H1 (cell line): ENCODE measurements at regions not wholly inside any gene's neighbourhood (a gene's known extent, or its start where the extent isn't known, plus 50 kb on each side); places are given as distances from the start of the nearest gene placed in this dataset.

Experiments
- CTCF ChIA-PET: fragments of 300-600 bp; sonication (Branson Sonifier 250); formaldehyde crosslinking; loops from one replicate; lab custom pipeline; 2021; ENCODE audit not compliant: partially characterized antibody; lab: Charles Lee
- POLR2A ChIA-PET: fragments of 300-600 bp; sonication (Branson Sonifier 250); formaldehyde crosslinking; loops from one replicate; lab custom pipeline; 2021; ENCODE audit warnings: inconsistent platforms; ENCODE audit not compliant: partially characterized antibody; lab: Charles Lee
- DNase-seq, 2 experiments: peaks; one replicate each; pipeline versions ENCODE4 v3.0.0 to v3.0.0-alpha.2; 2010 to 2022; ENCODE audit warnings: low spot score in 2 of 2, low read depth in 1 of 2, mixed read lengths in 1 of 2
- FAIRE-seq: peaks from 2 replicates; lab custom pipeline; 2011; peaks lifted over from hg19 to GRCh38; lab: Jason Lieb, UNC
- H2AFZ ChIP-seq: 2 replicates; pipeline ENCODE4 v1.8.1; 2012; ENCODE audit warnings: low read length, inconsistent platforms
- H2AK5ac ChIP-seq: 2 replicates; pipeline ENCODE4 v1.6.1; 2013; ENCODE audit warnings: low read depth, low read length
- H2BK120ac ChIP-seq: replicated peaks from 2 replicates; pipeline ENCODE3; 2013; ENCODE audit warnings: low read depth, low read length, inconsistent platforms
- H2BK12ac ChIP-seq: 2 replicates; pipeline ENCODE4 v1.6.1; 2013; ENCODE audit warnings: low read depth, low read length
- H2BK15ac ChIP-seq: 2 replicates; pipeline ENCODE4 v1.6.1; 2013; ENCODE audit warnings: low read length
- H2BK20ac ChIP-seq: 2 replicates; pipeline ENCODE4 v1.6.1; 2013; ENCODE audit warnings: low read length
- H2BK5ac ChIP-seq: 2 replicates; pipeline ENCODE4 v1.6.1; 2013; ENCODE audit warnings: low read depth, low read length
- H3K14ac ChIP-seq: 2 replicates; pipeline ENCODE4 v1.6.1; 2013; ENCODE audit warnings: inconsistent platforms; ENCODE audit not compliant: insufficient read length
- H3K18ac ChIP-seq: 2 replicates; pipeline ENCODE4 v1.6.1; 2013; ENCODE audit warnings: low read length; ENCODE audit errors: extremely low read depth
- H3K23ac ChIP-seq: 2 replicates; pipeline ENCODE4 v1.6.1; 2013; ENCODE audit warnings: inconsistent platforms; ENCODE audit not compliant: insufficient read length
- H3K23me2 ChIP-seq: 2 replicates; pipeline ENCODE4 v1.6.1; 2013; ENCODE audit warnings: low read depth, low read length
- H3K27ac ChIP-seq: 2 replicates; pipeline ENCODE4 v1.6.1; 2011; ENCODE audit warnings: low read depth, low read length, inconsistent platforms
- H3K27me3 ChIP-seq, 4 experiments: replicated peaks in 1 of 4; 1 replicate in 1 of 4; 2 replicates in 3 of 4; pipeline versions ENCODE4 v1.6.1 to v1.8.1; 2011 to 2013; ENCODE audit warnings: low read length in 3 of 4, mild to moderate bottlenecking in 3 of 4, inconsistent platforms in 2 of 4, mixed read lengths in 2 of 4, moderate library complexity in 1 of 4; ENCODE audit not compliant: control insufficient read depth in 3 of 4, insufficient read depth in 3 of 4; ENCODE audit errors: extremely low read depth in 1 of 4
- H3K36me3 ChIP-seq, 4 experiments: 2 replicates each; pipeline versions ENCODE4 v1.6.1 to v1.8.1; 2011 to 2013; ENCODE audit warnings: mild to moderate bottlenecking in 4 of 4, low read length in 3 of 4, moderate library complexity in 2 of 4, control low read depth in 1 of 4, inconsistent platforms in 1 of 4; ENCODE audit not compliant: insufficient read depth in 4 of 4, control insufficient read depth in 2 of 4
- H3K4ac ChIP-seq: replicated peaks from 2 replicates; pipeline ENCODE3; 2013; ENCODE audit warnings: low read length, low read depth, mixed read lengths, inconsistent platforms; ENCODE audit not compliant: insufficient read length
- H3K4me1 ChIP-seq, 4 experiments: replicated peaks in 1 of 4; 1 replicate in 1 of 4; 2 replicates in 3 of 4; pipeline versions ENCODE4 v1.6.1 to v1.8.1; 2011 to 2013; ENCODE audit warnings: low read length in 3 of 4, inconsistent platforms in 2 of 4, mixed read lengths in 1 of 4; ENCODE audit not compliant: insufficient read depth in 4 of 4, control insufficient read depth in 3 of 4
- H3K4me2 ChIP-seq, 2 experiments: 2 replicates each; pipeline versions ENCODE4 v1.6.1 to v1.8.1; 2011 to 2013; ENCODE audit warnings: low read depth in 2 of 2, low read length in 2 of 2, control low read depth in 1 of 2, inconsistent platforms in 1 of 2, mild to moderate bottlenecking in 1 of 2; ENCODE audit not compliant: insufficient read depth in 1 of 2
- H3K4me3 ChIP-seq, 4 experiments: fragments of 200-600, 300-600 bp in 1 of 4; sonication (generic), shearing (Covaris generic), sonication (Bioruptor Twin) in 1 of 4; 2 replicates each; pipeline versions ENCODE4 v1.5.1 to v1.8.1; 2011 to 2016; ENCODE audit warnings: low read length in 4 of 4, low read depth in 3 of 4, control low read depth in 2 of 4, inconsistent platforms in 2 of 4, mild to moderate bottlenecking in 2 of 4, mixed read lengths in 1 of 4, moderate library complexity in 1 of 4; ENCODE audit not compliant: insufficient read depth in 2 of 4; ENCODE audit errors: extremely low read depth in 1 of 4
- H3K56ac ChIP-seq: replicated peaks from 2 replicates; pipeline ENCODE3; 2013; ENCODE audit warnings: low read depth, mild to moderate bottlenecking, mixed read lengths, low read length, inconsistent platforms; ENCODE audit not compliant: insufficient read length
- H3K79me1 ChIP-seq: 2 replicates; pipeline ENCODE4 v1.6.1; 2013; ENCODE audit warnings: low read depth, low read length, control low read depth
- H3K79me2 ChIP-seq, 2 experiments: 2 replicates each; pipeline versions ENCODE4 v1.6.1 to v1.8.1; 2012 to 2013; ENCODE audit warnings: low read length in 2 of 2, mild to moderate bottlenecking in 2 of 2, inconsistent platforms in 1 of 2; ENCODE audit not compliant: insufficient read depth in 2 of 2, control insufficient read depth in 1 of 2
- H3K9ac ChIP-seq, 4 experiments: replicated peaks in 1 of 4; 1 replicate in 1 of 4; 2 replicates in 3 of 4; pipeline versions ENCODE4 v1.6.1 to v1.8.1; 2011 to 2013; ENCODE audit warnings: low read depth in 3 of 4, low read length in 3 of 4, control low read depth in 2 of 4, mild to moderate bottlenecking in 2 of 4, moderate library complexity in 2 of 4, inconsistent platforms in 1 of 4; ENCODE audit errors: extremely low read depth in 1 of 4
- H3K9me3 ChIP-seq, 2 experiments: 2 replicates each; pipeline versions ENCODE4 v1.6.1 to v1.8.1; 2012 to 2013; ENCODE audit warnings: mild to moderate bottlenecking in 2 of 2, moderate library complexity in 2 of 2, control low read depth in 1 of 2, inconsistent platforms in 1 of 2, low read depth in 1 of 2, low read length in 1 of 2, mixed read lengths in 1 of 2; ENCODE audit not compliant: insufficient read depth in 2 of 2
- H4K20me1 ChIP-seq, 2 experiments: replicated peaks in 1 of 2; 2 replicates each; pipeline versions ENCODE3 to v1.8.1; 2011 to 2013; ENCODE audit warnings: inconsistent platforms in 2 of 2, low read length in 2 of 2, mild to moderate bottlenecking in 1 of 2; ENCODE audit not compliant: insufficient read depth in 2 of 2, control insufficient read depth in 1 of 2
- H4K5ac ChIP-seq: 2 replicates; pipeline ENCODE4 v1.6.1; 2013; ENCODE audit warnings: low read length, low read depth, mixed read lengths, inconsistent platforms; ENCODE audit not compliant: insufficient read length
- H4K8ac ChIP-seq: 2 replicates; pipeline ENCODE4 v1.8.0; 2013; ENCODE audit warnings: mild to moderate bottlenecking, moderate library complexity, low read length, inconsistent platforms; ENCODE audit not compliant: insufficient read depth; ENCODE audit errors: extremely low read depth
- H4K91ac ChIP-seq: replicated peaks from 2 replicates; pipeline ENCODE3; 2013; ENCODE audit warnings: low read length, mixed read lengths, inconsistent platforms; ENCODE audit not compliant: insufficient read length
- BRCA1 ChIP-seq: IDR thresholded peaks from 2 replicates; pipeline ENCODE4 v1.6.1; 2012; ENCODE audit warnings: low read depth, low read length, improper control_type of control experiment
- EZH2 ChIP-seq: fragments of 200-600 bp; sonication (generic); IDR thresholded peaks from 2 replicates; pipeline ENCODE4 v1.7.1; 2012; ENCODE audit warnings: low read depth, mild to moderate bottlenecking, moderate library complexity, low read length, inconsistent platforms; ENCODE audit not compliant: severe bottlenecking
- SP4 ChIP-seq: IDR thresholded peaks from 2 replicates; pipeline ENCODE4 v1.6.1; 2012; ENCODE audit warnings: low read length, inconsistent platforms
- TBP ChIP-seq: IDR thresholded peaks from 2 replicates; pipeline ENCODE4 v1.6.1; 2011; ENCODE audit warnings: low read depth, low read length, improper control_type of control experiment
- WGBS, 2 experiments: shearing (Covaris generic) in 1 of 2; methylation state at CpG; one replicate each; pipeline versions ENCODE4 v1.1.6 to v1.1.7; 2013 to 2015; ENCODE audit warnings: low lambda C conversion rate in 2 of 2, mixed read lengths in 2 of 2, inconsistent platforms in 1 of 2, low coverage in 1 of 2, missing lambda C conversion rate in 1 of 2; ENCODE audit not compliant: insufficient replicate concordance in 2 of 2, insufficient coverage in 1 of 2, insufficient read length in 1 of 2; ENCODE audit errors: extremely low coverage in 1 of 2, missing lambda C conversion rate in 1 of 2; 5-methylcytosine and 5-hydroxymethylcytosine counted together

GRCh38 chr4:90007494-90008167 lies 113.0 kb downstream of the MMRN1 start:
- Histone ChIP-seq H3K18ac (no peak overlapping the region), H3K27me3 (no peaks in the 10 kb centered on the region), H2AK5ac (no peak overlapping the region), H3K9ac (no peak overlapping the region), H3K4ac (no peak overlapping the region), H2BK15ac (no peak overlapping the region), H2BK20ac (no peak overlapping the region), H3K23me2 (no peaks in the 10 kb centered on the region), H4K5ac (no peak overlapping the region), H4K91ac (no peak overlapping the region), H3K14ac (no peak overlapping the region), H3K4me1 (no peaks in the 10 kb centered on the region; a peak in 1 of 7 replicates), H4K20me1 (no peaks in the 10 kb centered on the region), H4K8ac (no peak overlapping the region), H3K79me1 (no peaks in the 10 kb centered on the region), H3K56ac (no peak overlapping the region), H3K23ac (no peak overlapping the region), H2AFZ (no peak overlapping the region; the same call in 1 of the 2 replicates), H3K9me3 (no peaks in the 10 kb centered on the region), H2BK5ac (no peak overlapping the region), H3K79me2 (no peaks in the 10 kb centered on the region), H3K4me3 (no peak overlapping the region), H3K4me2 (no peak overlapping the region), H2BK12ac (no peak overlapping the region), H3K27ac (no peak overlapping the region), H2BK120ac (no peak overlapping the region), H3K36me3 (no peaks in the 10 kb centered on the region)
- POLR2A ChIA-PET = no interaction called here
- TF ChIP-seq BRCA1 (no peak), TBP (no peak), SP4 (no peak), EZH2 (no peak)
- CTCF ChIA-PET = interaction anchor here (0.8 to 1.2 kb wide), 2 partner anchors 13 to 23 kb away, joined by 3 read pairs; no protein-coding TSS in a partner anchor
- no peak for DNase-seq
- WGBS, 2 experiments = 88% methylated on average over 3 of the region's 3 CpGs; no CpG with 5 or more reads in 1 of the 2 experiments
- no peak for FAIRE-seq
